ENCODE measurements at regions not wholly inside any gene's neighbourhood (a gene's known extent, or its start where the extent isn't known, plus 50 kb on each side); places are given as distances from the start of the nearest gene placed in this dataset.
"Not testable (repeated sequence)": the region's sequence is repeated elsewhere in the genome, so short reads cannot be mapped to it uniquely, and the experiment has no call there.

DNA sequence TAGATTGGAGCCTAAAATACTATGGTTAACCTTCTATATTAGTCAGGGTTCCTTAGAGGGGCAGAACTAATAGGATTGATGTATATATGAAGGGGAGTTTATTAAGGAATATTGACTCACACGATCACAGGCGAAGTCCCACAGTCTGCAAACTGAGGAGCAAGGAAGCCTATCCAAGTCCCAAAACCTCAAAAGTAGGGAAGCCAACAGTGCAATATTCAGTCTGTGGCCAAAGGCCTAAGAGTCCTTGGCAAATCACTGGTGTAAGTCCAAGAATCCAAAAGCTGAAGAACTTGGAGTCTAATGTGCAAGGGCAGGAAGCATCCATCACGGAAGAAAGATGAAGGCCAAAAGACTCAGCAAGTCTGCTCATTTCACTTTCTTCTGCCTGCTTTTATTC, 133.5 kb upstream of the ADGRF1 start:
- Histone ChIP-seq H3K27me3 (ENCODE audit: control insufficient read depth, insufficient read depth, low read length) (no peaks in the 10 kb centered on the region), H3K9me3 (ENCODE audit: control insufficient read depth, insufficient read depth, low read depth, low read length) (no peaks in the 10 kb centered on the region), H3K4me3 (ENCODE audit: low read depth in 2 of 2, low read length in 2 of 2) (no peak overlapping the region), H3K27ac (ENCODE audit: low read length) (no peak overlapping the region), H3K36me3 (ENCODE audit: control insufficient read depth, insufficient read depth, low read length) (no peaks in the 10 kb centered on the region), H3K4me1 (ENCODE audit: control insufficient read depth, insufficient read depth, low read length) (no peaks in the 10 kb centered on the region)
- ATAC-seq (no peak), DNase-seq (ENCODE audit: low read depth, low spot score) (no peak)
- POLR2A ChIA-PET, result no interaction called here
- BruUV-seq (replicated peaks), result no TSS peak
- CTCF ChIA-PET, result no interaction called here
- intact Hi-C loops (cut with micrococcal nuclease; ENCODE audit: unreplicated experiment), result no loop called here
- in situ Hi-C loops (cut with HindIII; ENCODE audit: low pct_unique_long_range_greater_than_20kb, low sequenced_read_pairs), result no loop called here
- TF ChIP-seq SIN3A (IDR thresholded peaks at IDR 0.05; ENCODE audit: borderline replicate concordance, insufficient read depth, low read depth, low read length) (no peak), TCF7L2 (IDR thresholded peaks at IDR 0.05; ENCODE audit: low read depth, low read length) (no peak), POLR2AphosphoS5 (IDR thresholded peaks at IDR 0.05; ENCODE audit: low read depth, low read length) (no peak)
- TF ChIP-seq, protein P1, sequence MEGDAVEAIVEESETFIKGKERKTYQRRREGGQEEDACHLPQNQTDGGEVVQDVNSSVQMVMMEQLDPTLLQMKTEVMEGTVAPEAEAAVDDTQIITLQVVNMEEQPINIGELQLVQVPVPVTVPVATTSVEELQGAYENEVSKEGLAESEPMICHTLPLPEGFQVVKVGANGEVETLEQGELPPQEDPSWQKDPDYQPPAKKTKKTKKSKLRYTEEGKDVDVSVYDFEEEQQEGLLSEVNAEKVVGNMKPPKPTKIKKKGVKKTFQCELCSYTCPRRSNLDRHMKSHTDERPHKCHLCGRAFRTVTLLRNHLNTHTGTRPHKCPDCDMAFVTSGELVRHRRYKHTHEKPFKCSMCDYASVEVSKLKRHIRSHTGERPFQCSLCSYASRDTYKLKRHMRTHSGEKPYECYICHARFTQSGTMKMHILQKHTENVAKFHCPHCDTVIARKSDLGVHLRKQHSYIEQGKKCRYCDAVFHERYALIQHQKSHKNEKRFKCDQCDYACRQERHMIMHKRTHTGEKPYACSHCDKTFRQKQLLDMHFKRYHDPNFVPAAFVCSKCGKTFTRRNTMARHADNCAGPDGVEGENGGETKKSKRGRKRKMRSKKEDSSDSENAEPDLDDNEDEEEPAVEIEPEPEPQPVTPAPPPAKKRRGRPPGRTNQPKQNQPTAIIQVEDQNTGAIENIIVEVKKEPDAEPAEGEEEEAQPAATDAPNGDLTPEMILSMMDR (IDR thresholded peaks at IDR 0.05), result no peak

DNA sequence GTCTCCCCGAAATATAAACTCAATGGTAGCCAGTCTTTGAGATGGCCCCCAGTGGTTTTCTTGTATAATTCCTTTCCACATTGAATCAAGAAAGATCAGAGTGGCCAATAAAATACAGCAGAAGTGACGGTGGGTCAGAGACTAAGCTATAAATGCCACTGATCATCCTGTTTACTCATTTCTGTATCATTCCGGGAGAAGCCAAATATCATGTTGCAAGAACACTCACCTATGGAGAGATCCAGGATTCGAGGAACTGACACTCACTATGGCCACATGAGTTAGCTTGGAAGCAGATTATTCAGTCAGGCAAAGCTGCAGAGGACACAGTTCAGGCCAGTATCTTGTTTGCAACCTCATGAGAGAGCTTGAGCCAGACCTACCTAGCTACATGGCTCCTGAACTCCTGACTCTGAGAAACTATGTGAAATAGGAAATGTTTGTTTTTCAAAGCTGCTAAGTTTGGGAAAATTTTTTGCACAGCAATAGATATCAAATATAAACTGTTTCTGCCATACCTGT, 132.4 kb upstream of the ADGRF1 start:
- H3K27ac ChIP-seq (ENCODE audit: low read length), result no peak overlapping the region
- no peaks in the 10 kb centered on the region for H3K4me1 ChIP-seq (ENCODE audit: control insufficient read depth, insufficient read depth, low read length)
- no TSS peak for BruUV-seq (replicated peaks)
- no peaks in the 10 kb centered on the region for H3K36me3 ChIP-seq (ENCODE audit: control insufficient read depth, insufficient read depth, low read length)
- H3K4me3 ChIP-seq (ENCODE audit: low read depth in 2 of 2, low read length in 2 of 2), result no peak overlapping the region
- ChIA-PET CTCF (no interaction called here), POLR2A (no interaction called here)
- intact Hi-C loops (cut with micrococcal nuclease; ENCODE audit: unreplicated experiment), result no loop called here
- H3K27me3 ChIP-seq (ENCODE audit: control insufficient read depth, insufficient read depth, low read length), result no peaks in the 10 kb centered on the region
- no peaks in the 10 kb centered on the region for H3K9me3 ChIP-seq (ENCODE audit: control insufficient read depth, insufficient read depth, low read depth, low read length)
- in situ Hi-C loops (cut with HindIII; ENCODE audit: low pct_unique_long_range_greater_than_20kb, low sequenced_read_pairs), result no loop called here
- TF ChIP-seq TCF7L2 (IDR thresholded peaks at IDR 0.05; ENCODE audit: low read depth, low read length) (no peak), POLR2AphosphoS5 (IDR thresholded peaks at IDR 0.05; ENCODE audit: low read depth, low read length) (no peak)
- ATAC-seq (no peak), DNase-seq (ENCODE audit: low read depth, low spot score) (no peak)

DNA sequence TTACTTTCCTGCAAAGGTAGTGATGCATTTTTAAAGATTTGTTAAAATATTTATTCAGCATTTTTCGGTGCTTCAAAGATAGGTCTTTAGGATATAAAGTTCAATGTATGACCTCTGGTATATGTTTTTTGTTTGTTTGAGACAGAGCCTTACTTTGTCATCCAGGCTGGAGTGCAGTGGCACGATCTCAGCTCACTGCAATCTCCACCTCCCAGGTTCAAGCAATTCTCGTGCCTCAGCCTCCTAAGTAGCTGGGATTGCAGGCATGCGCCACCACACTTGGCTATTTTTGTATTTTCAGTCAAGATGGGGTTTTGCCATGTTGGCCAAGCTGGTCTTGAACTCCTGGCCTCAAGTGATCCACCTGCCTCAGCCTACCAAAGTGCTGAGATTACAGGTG, 131.9 kb upstream of the ADGRF1 start:
- BruUV-seq (replicated peaks); in situ Hi-C loops (cut with HindIII; ENCODE audit: low pct_unique_long_range_greater_than_20kb, low sequenced_read_pairs); CTCF ChIA-PET; intact Hi-C loops (cut with micrococcal nuclease; ENCODE audit: unreplicated experiment); H3K27ac ChIP-seq (ENCODE audit: low read length); H3K4me1 ChIP-seq (ENCODE audit: control insufficient read depth, insufficient read depth, low read length); ATAC-seq; POLR2A ChIA-PET; DNase-seq (ENCODE audit: low read depth, low spot score); H3K4me3 ChIP-seq (ENCODE audit: low read depth in 2 of 2, low read length in 2 of 2); H3K27me3 ChIP-seq (ENCODE audit: control insufficient read depth, insufficient read depth, low read length); H3K36me3 ChIP-seq (ENCODE audit: control insufficient read depth, insufficient read depth, low read length); H3K9me3 ChIP-seq (ENCODE audit: control insufficient read depth, insufficient read depth, low read depth, low read length): not testable (repeated sequence)

DNA sequence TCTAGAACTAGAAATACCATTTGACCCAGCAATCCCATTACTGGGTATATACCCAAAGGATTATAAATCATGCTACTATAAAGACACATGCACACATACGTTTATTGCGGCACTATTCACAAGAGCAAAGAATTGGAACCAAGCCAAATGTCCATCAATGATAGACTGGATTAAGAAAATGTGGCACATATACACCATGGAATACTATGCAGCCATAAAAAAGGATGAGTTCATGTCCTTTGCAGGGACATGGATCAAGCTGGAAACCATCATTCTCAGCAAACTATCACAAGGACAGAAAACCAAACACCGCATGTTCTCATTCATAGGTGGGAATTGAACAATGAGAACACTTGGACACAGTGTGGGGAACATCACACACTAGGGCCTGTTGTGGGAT, 131.0 kb upstream of the ADGRF1 start:
- in situ Hi-C loops (cut with HindIII; ENCODE audit: low pct_unique_long_range_greater_than_20kb, low sequenced_read_pairs); BruUV-seq (replicated peaks); POLR2A ChIA-PET; H3K4me3 ChIP-seq (ENCODE audit: low read depth in 2 of 2, low read length in 2 of 2); intact Hi-C loops (cut with micrococcal nuclease; ENCODE audit: unreplicated experiment); CTCF ChIA-PET; ATAC-seq; H3K27ac ChIP-seq (ENCODE audit: low read length); DNase-seq (ENCODE audit: low read depth, low spot score); H3K36me3 ChIP-seq (ENCODE audit: control insufficient read depth, insufficient read depth, low read length); H3K27me3 ChIP-seq (ENCODE audit: control insufficient read depth, insufficient read depth, low read length); H3K4me1 ChIP-seq (ENCODE audit: control insufficient read depth, insufficient read depth, low read length); H3K9me3 ChIP-seq (ENCODE audit: control insufficient read depth, insufficient read depth, low read depth, low read length): not testable (repeated sequence)
